GM18861 (cell line): ENCODE measurements at regions not wholly inside any gene's neighbourhood (a gene's known extent, or its start where the extent isn't known, plus 50 kb on each side); places are given as distances from the start of the nearest gene placed in this dataset.

ENCODE experiments used
- ATAC-seq: cut with Tn5 transposase; IDR thresholded peaks from one replicate; pipeline ENCODE4 v1.9.1; 2021; ENCODE audit not compliant: unreplicated experiment

DNA sequence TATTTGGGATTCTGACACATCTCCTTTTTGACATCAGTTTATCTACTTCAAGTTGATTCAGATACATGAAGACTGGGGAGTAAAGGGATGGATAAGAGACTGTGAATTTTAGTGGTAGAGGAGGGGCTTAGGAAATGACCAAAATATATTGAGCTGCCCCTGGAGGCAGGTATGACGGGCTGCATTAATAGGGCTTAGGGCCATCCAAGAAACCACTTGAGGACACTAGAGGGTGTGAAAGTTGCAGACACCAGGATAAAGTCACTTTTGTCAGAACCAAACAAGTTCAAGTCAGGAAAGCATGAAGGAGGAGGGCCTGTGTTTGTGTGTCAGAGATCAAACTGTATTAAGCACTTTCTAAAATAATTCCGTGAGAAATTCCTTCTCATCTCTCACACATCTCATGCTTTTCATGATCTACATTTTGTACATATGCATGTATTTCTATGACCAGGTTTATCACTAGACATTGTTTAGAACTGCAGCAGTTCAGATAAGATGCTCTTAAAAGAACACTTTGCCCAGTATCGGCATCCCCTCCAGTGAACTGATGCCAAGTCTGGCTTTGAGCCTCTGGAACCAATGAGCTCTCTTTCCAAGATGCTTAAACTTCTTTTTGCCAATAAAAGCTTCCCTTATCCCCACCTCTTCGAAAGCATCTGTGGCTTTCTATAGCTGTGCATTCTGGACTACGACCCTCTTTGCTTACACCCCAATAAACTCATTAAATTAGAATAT, 136.9 kb downstream of the SLC38A1 start:
- ATAC-seq, result no peak

DNA sequence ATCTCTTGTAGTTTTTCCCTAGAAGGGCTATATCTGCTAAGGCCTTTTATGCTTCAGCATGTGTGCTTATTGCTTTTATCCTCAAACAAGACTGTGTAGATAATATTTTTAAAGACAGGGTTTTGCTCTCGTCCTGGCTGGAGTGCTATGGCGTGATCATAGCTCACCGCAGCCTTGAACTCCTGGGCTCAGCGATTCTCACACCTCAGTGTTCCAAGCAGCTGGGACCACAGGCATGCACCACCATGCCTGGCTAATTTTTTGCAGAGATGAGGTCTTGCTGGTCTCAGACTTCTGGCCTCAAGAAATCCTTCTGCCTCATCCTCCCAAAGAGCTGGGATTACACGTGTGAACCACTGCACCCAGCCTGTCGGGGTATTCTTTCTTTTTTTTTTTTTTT, 137.3 kb upstream of the SCAF11 start:
- ATAC-seq, result no peak

DNA sequence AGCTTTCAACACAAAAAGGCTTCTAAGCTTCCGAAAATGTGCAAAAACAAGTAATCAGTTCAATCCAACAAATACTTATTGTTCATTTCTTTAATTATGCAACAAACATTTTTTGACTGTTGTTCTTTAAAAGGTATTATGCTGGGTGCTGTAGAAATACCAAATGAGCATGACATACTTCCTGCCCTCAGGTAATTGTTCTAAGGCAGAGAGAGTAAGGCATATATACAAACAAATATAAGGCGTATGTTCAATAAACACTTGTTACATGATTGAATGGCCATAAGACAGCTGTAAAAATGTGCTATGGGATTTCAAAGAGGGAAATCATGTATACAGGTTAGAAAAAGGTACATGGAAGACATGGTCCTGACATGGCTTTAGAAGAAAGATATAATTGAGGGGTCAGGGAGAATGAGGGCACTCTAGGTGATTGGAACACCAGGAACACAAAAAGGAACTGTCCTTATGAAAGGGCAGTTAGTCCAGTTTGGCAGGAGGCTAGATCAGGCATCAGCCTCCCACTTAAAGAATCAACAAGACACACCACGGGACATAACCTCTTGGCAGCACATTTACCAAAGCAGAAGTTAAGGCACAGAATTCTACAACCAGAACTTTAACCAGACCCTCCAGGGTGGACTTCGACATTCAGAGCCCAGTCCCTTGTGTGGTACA, 135.8 kb upstream of the SCAF11 start:
- no peak for ATAC-seq

DNA sequence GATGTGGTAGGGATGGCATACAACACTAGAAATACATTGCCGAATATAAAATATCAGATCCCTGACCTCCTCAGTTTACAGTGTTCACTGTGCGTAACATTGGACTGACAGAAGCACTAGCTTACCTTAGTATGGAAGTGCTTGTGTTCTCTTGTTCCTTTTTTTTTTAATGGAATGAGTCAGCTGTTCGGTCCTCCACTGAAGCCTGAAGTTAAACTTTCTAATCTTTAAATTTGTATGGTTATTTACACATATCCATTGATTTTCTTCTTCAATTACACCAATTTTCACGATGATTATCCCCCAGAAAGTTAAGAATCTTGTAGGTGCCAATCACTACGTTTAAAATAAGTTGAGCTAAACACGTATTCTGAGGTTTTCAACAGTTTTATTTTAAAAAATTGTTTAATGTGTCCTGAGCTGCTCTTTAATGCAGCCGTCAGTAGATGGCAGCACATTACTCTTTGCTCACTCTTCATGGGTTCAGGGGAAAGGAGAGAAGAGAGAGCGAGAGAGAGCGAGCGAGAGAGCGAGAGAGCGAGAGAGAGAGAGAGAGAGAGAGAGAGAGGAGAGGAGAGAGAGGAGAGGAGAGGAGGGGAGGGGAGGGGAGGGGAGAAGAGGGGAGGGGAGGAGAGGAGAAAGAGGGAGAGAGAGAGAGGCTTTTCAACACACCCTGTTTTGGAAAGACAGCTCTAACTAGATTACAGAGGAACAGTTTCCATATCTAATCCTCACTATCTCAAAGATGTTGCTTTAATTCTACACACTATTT, 134.7 kb upstream of the SCAF11 start:
- ATAC-seq, result peak; percentile 59

DNA sequence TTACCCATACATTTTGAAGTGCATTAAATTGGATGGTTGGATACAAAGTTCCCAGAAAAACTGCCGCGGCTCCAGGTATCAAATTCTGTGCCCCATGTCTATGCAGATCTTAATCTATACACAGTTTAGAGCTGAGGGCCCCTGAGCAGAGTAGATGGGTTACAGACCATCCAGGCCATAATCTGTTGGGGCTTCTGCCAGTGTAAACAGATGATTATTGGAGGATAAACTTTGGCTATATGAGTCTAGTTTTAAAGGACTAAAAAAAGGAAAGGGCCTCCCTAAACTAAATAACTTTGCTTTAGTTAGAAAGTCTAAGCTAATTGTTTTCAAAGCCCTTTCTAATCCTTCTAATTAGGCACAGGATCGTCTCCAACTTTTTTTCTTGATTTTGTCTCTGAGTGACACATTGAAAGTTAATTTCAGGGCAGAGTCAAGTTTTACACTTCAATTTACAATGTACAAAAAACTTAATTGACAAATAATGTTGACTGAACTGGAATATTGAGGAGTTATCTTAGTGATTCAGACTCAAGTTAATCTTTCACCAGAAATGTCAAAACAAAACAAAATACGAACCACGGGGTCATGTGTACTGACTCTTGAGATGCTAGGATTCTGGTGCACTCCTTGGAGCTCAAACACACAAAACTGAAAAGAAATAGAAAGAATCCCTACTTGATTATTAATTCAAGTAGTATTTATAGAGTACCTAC, 133.9 kb upstream of the SCAF11 start:
- peak; percentile 54 for ATAC-seq

DNA sequence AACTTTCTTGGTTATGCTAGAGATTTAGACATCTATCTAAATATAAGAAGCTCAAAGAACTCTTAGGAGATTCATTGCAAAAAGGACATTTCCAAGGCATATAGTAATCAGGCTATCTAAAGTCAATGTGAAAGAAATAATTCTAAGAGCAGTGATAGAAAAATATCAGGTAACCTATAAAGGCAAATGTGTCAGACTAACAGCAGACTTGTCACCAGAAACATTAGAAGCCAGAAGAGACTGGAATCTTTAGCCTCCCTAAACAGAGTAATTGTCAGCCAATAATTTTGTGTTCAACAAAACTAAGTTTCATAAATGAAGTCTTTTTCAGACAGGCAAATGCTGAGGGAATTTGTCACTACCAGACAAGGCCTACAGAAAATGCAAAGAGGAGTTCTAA, 122.0 kb upstream of the SCAF11 start:
- no peak for ATAC-seq

DNA sequence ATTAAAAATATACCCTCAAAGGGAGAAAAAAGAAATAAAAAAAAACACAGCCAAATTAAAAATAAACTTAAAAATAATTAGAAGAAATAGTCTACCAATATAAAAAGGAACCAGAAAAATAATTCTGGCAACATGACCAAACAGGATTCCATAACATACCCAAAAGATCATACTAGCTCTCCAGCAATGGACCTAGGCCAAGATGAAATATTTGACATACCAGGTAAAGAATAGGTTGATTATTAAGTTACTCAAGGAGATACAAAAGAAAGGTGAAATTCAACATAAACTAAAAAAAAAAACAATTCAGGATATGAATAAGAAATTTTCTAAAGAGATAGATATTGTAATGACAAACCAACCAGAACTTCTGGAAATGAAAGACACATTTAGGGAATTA, 121.3 kb upstream of the SCAF11 start:
- no peak for ATAC-seq

DNA sequence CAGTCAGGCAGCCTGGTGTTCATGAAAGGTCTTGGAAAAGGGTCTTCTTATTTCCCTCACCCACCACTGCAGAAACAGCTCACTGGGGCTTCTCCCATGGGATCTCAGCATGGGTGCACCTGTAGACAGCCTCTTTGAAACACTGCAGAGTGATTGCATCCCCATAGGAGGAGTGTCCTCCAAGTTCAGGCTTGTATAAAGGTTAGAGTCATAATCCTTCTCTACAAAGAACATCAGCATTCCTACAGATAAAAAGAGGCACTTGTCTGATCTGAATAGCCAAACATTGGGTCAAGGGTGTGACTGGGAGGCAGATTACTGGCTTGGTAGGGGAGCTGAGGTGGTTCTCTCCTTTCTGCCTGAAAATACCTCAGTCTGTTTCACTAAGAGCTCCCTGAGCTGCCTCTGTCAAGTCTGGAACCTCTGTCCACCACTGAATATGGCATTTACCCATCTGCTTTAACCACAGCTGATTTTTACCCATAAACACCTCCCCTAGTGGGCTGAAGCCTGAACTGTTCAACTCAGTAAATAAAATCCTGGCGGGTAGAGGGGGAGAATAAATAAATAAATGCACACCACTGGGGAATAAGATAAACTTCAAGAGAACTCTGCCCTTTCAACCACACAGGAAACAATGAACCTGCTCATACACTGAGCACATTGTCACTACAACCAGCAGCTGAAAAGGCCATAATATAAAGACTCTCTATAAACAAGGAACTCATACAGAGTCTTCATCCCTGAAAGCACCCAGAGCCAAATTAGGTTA, 120.7 kb upstream of the SCAF11 start:
- ATAC-seq, result no peak

DNA sequence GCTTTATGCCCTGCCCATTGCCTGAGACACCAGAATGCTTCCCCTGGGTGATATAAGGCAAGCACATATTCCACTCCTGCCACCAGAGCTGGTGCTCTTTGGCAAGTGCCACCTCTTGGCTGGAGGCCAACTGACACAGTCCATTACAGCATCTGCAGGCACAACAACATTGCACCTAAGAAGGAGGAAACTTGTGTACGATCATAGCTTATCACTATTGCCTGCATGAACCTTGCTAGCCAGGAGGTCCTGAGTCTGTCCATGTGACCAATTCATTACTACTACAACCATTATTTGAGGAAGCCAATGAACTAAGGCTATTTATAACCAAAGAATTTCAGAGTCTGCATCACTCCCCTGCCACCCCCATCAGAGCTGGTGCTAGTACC, 119.8 kb upstream of the SCAF11 start:
- ATAC-seq, result no peak

DNA sequence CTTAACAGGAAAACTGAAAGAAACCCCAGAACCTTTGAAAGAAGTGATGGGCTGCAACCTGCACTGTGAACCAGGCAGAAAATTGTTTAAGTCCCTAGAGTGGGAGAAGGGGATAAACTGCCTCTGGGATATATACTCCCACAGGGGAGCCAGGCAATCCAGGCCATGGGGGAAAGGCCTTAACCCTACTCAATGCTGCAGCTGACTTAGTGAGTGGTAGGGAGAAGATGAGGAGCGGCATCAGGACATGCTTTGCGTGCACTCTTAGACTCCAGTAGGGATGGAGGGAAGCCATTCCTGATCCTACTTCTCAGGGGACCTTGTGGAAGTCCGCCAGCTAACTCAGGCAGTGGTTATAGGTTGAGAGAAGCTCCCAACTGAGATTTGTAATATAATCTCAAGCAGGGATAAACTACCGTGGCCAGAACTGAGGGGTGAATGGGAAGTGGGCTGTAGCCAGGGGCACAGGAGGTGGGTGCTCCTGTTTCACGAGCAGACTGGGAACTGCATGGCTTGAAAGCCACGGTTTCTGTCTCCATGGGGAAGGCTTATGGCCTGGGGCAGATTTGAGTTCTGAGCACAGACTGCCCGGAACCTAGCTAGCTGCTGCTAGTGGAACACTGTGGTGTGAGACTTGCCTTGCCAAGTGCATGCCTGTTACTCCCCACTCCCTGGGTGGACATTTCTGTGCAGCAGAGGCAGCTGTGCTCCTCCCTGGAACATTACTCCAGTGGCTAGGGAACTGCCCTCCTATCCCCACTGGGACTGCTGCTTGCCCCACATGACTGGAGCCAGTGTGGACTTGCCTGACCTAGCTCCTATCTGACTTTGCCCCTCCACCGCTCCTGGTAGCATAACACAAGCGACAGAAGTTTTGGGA, 119.2 kb upstream of the SCAF11 start:
- ATAC-seq, result no peak

DNA sequence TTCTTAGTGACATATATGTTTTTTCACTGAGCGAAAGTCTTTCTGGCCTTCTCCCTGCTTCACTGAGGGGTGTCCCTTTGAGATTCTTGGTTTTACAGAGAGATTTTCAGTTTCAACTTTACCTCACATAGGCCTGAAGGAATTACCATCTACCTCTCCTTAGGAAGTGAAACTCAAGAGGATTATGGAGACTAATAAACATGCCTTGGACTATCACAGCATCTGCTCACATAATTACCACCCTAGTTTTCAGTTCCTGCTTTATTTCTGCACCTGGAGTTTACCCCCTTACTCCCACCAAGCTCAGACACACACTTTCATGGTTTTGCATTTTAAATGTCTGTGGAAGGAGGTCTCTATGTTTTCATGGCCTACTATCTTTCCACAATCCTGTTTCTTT, 118.3 kb upstream of the SCAF11 start:
- peak; percentile 83 for ATAC-seq

DNA sequence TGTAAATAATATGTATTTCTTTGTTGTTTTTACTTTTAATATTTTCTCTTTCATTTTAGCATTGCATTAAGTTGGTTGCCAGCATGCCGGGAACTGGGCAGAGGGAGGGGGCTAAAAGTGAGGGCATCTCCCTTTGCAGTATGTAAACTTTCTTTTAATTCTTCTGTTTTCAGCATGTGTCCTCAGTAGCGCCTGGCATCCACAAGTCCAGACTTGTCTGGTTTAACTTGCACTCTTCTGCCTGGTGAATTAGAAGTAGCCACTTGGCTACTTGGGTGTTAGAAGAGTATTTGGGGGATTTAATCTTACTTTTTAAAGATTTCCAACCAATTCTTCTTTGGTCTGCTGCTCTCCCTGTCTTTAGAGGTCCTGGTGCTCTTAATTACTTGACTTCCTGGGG, 117.2 kb upstream of the SCAF11 start:
- no peak for ATAC-seq

DNA sequence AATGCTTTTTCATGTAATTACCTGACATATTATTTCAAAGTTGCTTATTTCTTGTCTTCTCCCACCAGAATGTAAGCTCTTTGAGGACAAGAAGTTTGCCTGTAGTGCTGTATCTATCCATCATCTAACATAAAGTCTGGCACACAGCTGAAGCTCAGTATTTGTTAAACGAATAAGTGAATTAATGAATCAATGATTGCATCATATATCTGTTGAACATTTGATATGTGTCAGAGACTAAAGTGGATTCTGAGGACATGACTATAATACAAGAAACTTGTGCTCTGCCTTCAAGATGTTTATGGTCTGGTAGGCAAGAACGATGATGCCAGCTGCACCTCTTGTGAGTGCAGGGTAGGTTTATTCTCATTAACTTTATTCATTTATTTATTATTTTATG, 115.4 kb upstream of the SCAF11 start:
- ATAC-seq, result no peak

DNA sequence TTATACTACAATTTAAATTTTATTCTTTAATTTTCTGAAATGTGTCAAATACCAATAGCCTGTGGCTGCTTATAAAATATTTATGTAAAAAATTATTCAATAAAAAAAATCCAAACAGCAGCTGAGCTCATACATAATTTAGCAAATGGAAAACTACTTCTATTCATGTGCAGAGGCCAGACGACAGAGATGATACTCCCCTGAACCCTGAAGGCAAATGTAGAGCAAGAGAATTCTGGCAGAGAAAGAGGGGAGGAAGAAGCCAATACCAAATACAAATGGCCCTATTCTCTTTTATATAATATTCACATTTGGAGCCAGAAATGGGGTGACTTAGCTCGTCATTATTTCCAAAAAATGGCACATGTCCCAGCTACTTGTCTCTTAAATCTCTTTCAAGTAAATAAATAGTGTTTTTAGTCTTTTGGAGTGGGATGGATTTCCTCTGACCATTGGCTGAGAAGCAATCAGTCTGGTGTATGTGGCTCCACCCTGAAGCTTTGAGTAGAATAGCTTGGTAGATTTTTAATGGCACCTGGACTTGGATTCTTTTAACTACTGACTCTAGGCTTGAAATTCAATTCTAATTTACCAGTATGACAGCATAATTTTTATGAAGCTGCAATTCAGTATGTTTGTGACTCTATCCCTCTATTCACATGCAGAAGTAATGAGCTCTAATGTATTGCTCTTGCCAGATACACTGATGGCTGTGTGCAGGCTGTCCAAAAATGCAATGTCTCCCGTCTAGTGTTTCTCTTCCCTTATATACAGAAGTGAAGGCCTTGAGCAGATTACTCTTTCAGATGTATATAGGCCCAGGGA, 113.4 kb upstream of the SCAF11 start:
- ATAC-seq, result no peak

DNA sequence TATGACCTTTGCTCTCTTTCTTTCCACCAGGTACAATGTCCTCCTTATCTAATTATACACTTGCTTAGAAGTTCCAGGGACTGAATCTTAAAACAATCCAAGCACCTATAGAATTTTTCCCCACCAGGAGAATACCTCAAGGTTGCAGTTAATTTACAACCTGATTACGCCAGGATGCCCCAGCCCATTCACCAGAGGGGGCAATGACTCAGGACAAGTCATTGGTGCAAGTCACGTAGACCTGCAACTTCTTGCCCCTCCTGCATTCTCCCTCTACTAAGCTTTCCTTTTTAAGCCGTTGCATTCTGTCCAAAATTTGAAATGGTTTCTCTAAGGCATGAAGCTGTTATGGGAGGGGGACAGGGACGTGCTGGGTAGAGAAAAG, 111.1 kb upstream of the SCAF11 start:
- ATAC-seq, result no peak

DNA sequence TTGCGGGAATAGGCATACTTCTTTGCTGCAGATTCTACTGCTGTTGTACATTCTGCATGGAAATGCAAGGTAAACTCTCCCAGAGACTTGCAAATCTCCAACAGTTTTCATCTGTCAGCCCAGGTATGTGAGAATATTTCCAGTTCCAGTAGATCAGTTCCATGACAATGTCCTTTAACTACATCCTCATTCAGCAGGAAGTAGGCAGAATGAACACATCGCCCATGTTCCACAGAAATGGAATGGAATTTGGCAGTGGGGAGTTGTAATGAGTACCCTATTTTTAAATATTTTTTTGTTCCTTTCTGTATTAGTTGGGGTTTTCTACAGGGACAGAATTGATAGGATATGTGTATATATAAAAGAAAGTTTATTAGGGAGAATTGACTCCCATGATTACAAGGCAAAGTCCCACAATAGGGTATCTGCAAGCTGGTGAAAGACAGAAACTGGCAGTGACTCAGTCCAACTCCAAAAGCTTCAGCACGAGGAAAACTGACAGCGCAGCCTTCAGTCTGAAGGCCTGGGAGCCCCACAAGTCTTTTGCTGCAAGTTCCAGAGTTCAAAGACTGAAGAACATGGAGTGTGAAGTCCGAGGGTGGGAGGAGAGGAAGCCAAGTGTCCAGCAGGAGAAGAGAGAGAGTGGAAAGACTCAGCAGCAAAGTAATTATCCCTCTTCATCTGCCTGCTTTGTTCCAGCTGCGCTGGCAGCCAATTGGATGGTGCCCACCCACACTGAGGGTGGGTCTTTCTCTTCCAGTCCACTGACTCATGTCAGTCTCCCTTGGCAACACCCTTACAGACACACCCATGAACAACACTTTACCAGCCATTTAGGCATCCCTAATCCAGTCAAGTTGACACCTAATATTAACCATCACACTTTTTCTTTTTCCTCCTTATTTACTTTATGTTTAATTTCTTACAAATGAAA, 110.4 kb upstream of the SCAF11 start:
- no peak for ATAC-seq

DNA sequence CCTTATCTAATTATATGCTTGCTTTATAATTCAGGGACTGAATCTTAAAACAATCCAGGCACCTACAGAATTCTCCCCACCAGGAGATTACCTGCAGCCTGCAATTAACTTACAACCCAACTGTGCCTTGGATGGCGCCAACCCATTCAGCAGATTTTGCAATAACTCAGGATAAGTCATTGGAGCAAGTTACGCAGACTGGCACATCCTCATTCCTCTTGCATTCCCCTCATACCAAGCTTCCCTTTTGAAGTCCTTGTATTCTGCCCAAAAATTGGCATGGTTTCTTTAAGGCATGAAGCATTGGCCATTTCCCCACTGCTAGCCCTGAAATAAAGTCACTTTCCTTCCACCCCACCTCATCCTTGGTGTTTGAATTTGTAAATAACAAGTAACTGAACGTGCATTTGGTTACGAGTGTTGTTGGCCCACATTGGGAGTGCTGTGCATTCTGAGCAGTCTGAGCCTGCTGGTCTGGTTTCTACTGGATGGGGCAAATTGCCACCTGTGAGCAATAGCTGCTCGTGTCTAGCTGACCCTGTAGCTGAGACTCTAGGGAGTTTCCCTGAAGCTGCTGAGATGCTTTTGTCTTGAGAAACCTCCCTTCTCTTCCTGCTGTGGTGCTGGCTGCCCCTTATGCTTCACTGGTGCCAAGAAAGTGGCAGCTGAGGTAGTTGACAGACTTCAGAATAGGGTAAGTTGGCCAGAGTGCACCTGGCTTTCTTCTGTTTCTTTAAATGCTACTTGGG, 99.2 kb upstream of the SCAF11 start:
- ATAC-seq, result no peak
